GM12891 (cell line): ENCODE measurements at regions not wholly inside any gene's neighbourhood (a gene's known extent, or its start where the extent isn't known, plus 50 kb on each side); places are given as distances from the start of the nearest gene placed in this dataset.

ENCODE experiments used
- PAX5 ChIP-seq: IDR thresholded peaks from 2 replicates; pipeline ENCODE4 v1.6.1; 2011; ENCODE audit warnings: low read length, moderate library complexity, mild to moderate bottlenecking; ENCODE audit not compliant: insufficient read depth, severe bottlenecking
- POLR2A ChIP-seq: IDR thresholded peaks from 2 replicates; pipeline ENCODE4 v1.6.1; 2011; ENCODE audit warnings: low read depth, low read length, control low read depth
- POLR2AphosphoS5 ChIP-seq: IDR thresholded peaks from 2 replicates; pipeline ENCODE4 v1.6.1; 2011; ENCODE audit warnings: low read depth, low read length, control low read depth
- POU2F2 ChIP-seq: IDR thresholded peaks from 2 replicates; pipeline ENCODE4 v1.6.1; 2011; ENCODE audit warnings: low read depth, mild to moderate bottlenecking, control low read depth, low read length, moderate library complexity
- SPI1 ChIP-seq: IDR thresholded peaks from 2 replicates; pipeline ENCODE4 v1.6.1; 2011; ENCODE audit warnings: low read depth, low read length, control low read depth
- TAF1 ChIP-seq: IDR thresholded peaks from 2 replicates; pipeline ENCODE4 v1.6.1; 2011; ENCODE audit warnings: low read depth, low read length, control low read depth

- TF ChIP-seq POLR2A (no peak), TAF1 (no peak), POLR2AphosphoS5 (no peak), SPI1 (no peak), POU2F2 (no peak), PAX5 (no peak)
These were observed 214.6 kb upstream of the POU5F2 start for GRCh38 chr5:93956006-93956405.
